Spleen (tissue), 11 donors: ENCODE measurements at regions not wholly inside any gene's neighbourhood (a gene's known extent, or its start where the extent isn't known, plus 50 kb on each side); places are given as distances from the start of the nearest gene placed in this dataset.

Source experiments
- DNase-seq: peaks from one replicate; pipeline ENCODE4 v3.0.0-alpha.2; 2020
- H3K27ac ChIP-seq, 8 donors: fragments of 200-600 bp; sonication (generic) in 7 of 8; 1 replicate in 4 of 8; 2 replicates in 4 of 8; pipeline versions ENCODE4 v1.5.0 to v1.8.0; 2016 to 2021; ENCODE audit warnings: inconsistent platforms in 4 of 8, mild to moderate bottlenecking in 4 of 8, moderate library complexity in 1 of 8
- H3K27me3 ChIP-seq, 7 donors: fragments of 200-600 bp; sonication (generic) in 6 of 7; replicated peaks in 1 of 7; 1 replicate in 4 of 7; 2 replicates in 3 of 7; pipeline versions ENCODE4 v1.5.0 to v1.8.0; 2016 to 2021; ENCODE audit warnings: inconsistent platforms in 3 of 7, mild to moderate bottlenecking in 1 of 7
- H3K36me3 ChIP-seq, 6 donors: fragments of 200-600 bp; sonication (generic) in 5 of 6; 1 replicate in 4 of 6; 2 replicates in 2 of 6; pipeline versions ENCODE4 v1.5.0 to v1.8.0; 2016 to 2021; ENCODE audit warnings: inconsistent platforms in 2 of 6
- H3K4me1 ChIP-seq, 6 donors: fragments of 200-600 bp; sonication (generic) in 5 of 6; 1 replicate in 3 of 6; 2 replicates in 3 of 6; pipeline versions ENCODE4 v1.5.0 to v1.8.0; 2016 to 2021; ENCODE audit warnings: inconsistent platforms in 3 of 6
- H3K4me3 ChIP-seq, 8 donors: fragments of 200-600 bp; sonication (generic) in 7 of 8; 1 replicate in 4 of 8; 2 replicates in 4 of 8; pipeline versions ENCODE4 v1.5.0 to v1.8.0; 2016 to 2021; ENCODE audit warnings: inconsistent platforms in 4 of 8, mild to moderate bottlenecking in 4 of 8, moderate library complexity in 2 of 8
- H3K9me3 ChIP-seq, 8 donors: fragments of 200-600 bp; sonication (generic) in 7 of 8; 1 replicate in 4 of 8; 2 replicates in 4 of 8; pipeline versions ENCODE4 v1.5.0 to v1.8.0; 2016 to 2021; ENCODE audit warnings: inconsistent platforms in 4 of 8
- CTCF ChIP-seq, 11 experiments: fragments of 200-600 bp in 7 of 11; fragments of 450-650 bp in 4 of 11; sonication (generic) in 4 of 11; IDR thresholded peaks in 8 of 11; conservative IDR thresholded peaks in 3 of 11; 1 replicate in 7 of 11; 2 replicates in 4 of 11; pipeline versions ENCODE4 v1.4.0 to v1.8.0; 2016 to 2021; ENCODE audit warnings: antibody characterized with exemption in 11 of 11, inconsistent platforms in 4 of 11, mild to moderate bottlenecking in 1 of 11
- POLR2A ChIP-seq, 3 donors: fragments of 450-650 bp; IDR thresholded peaks; one replicate each; pipeline ENCODE4 v1.5.1; 2017; ENCODE audit warnings: antibody characterized with exemption in 3 of 3, mild to moderate bottlenecking in 1 of 3
- POLR2AphosphoS5 ChIP-seq, 3 donors: sonication (generic); formaldehyde crosslinking; IDR thresholded peaks; one replicate each; pipeline ENCODE4 v1.5.1; 2017; ENCODE audit warnings: antibody characterized with exemption in 3 of 3
- WGBS, 5 donors: extraction: QIAGEN DNeasy Blood & Tissue Kit in 3 of 5; methylation state at CpG; one replicate each; pipeline versions ENCODE4 v1.1.5 to v1.1.7; 2013 to 2018; 5-methylcytosine and 5-hydroxymethylcytosine counted together
- intact Hi-C: fragments of 100-400 bp; cut with DNase I; formaldehyde crosslinking; loops from one replicate; pipeline ENCODE4 v1.15.0; 2023; ENCODE audit warnings: low total_unique reads
- donor health status: healthy with polysubstance abuse.
- donor health status: DM: no; HTN: no; CAD: no; lungs with moderate emphysema.
- donor health status: DM: no; HTN: no; CAD: no.
- donor health status: Bipolar disorder and iron deficiency.
- donor health status: healthy.
- donor health status: DM: no; HTN: no; CAD: no.
- donor health status: DM: yes; HTN: yes; CAD: no.

DNA sequence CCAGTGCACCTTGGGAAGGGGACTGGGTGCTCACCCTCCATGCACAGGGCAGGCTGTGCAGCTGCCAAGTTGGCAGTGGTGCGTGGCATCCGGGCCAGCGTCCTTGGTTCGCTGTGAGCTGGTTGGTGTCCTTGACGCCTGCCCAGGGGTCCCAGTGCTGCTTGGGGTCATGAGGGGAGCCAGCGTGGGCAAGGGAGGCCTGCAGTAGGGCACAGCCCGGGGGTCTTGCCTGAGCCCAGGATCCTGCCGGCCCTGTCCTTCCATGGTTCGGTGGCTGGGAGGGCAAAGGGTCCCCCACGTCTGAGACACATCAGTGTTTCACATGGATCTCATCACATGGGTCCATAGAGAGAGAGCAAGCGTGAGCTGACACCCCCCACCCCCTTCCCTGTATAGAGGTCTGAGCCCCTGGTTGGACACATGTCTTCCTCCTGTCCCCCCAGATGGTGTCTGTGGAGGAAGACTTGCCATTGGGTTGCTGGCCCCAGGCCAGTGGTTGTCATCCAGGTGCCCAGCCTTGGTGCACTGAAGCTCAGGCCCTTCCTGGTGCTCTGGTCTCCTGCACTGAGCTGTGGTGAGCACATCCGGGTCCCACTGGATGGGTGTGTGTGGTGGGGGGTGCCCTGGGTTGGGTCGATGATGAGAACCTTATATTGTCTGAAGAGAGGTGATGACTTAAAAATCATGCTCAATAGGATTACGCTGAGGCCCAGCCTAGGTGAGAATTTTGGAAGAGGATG, 232.3 kb downstream of the SNRPN start:
- Histone ChIP-seq H3K27me3 (no peaks in the 10 kb centered on the region), H3K4me3 (no peak overlapping the region), H3K36me3 (no peaks in the 10 kb centered on the region), H3K4me1 (no peaks in the 10 kb centered on the region), H3K27ac (no peak overlapping the region), H3K9me3 (peaks cover 0 to 100% (median 81%) of the 10 kb centered on the region in 8 donors)
- intact Hi-C loops = no loop called here
- WGBS, 5 donors = 83 to 92% (median 90%) methylated on average over 7 to 14 of the region's 14 CpGs
- TF ChIP-seq POLR2A (IDR thresholded peaks at IDR 0.05) (no peak), CTCF (IDR thresholded peaks at IDR 0.05 in 8 of 11, conservative IDR thresholded peaks at IDR 0.05 in 3 of 11) (no peak), POLR2AphosphoS5 (IDR thresholded peaks at IDR 0.05) (no peak)
- peak; percentile 59 for DNase-seq

- Histone ChIP-seq H3K4me3 (no peak overlapping the region), H3K27me3 (no peaks in the 10 kb centered on the region), H3K9me3 (peaks cover 0 to 100% (median 85%) of the 10 kb centered on the region in 8 donors), H3K4me1 (no peaks in the 10 kb centered on the region), H3K27ac (no peak overlapping the region), H3K36me3 (no peaks in the 10 kb centered on the region)
- no peak for DNase-seq
- intact Hi-C loops = no loop called here
- TF ChIP-seq POLR2AphosphoS5 (IDR thresholded peaks at IDR 0.05) (no peak), POLR2A (IDR thresholded peaks at IDR 0.05) (no peak), CTCF (IDR thresholded peaks at IDR 0.05 in 8 of 11, conservative IDR thresholded peaks at IDR 0.05 in 3 of 11) (no peak)
- WGBS, 5 donors = 73 to 82% (median 80%) methylated on average over 1 to 7 of the region's 7 CpGs
Measured at GRCh38 chr15:25188051-25188450, 233.3 kb downstream of the SNRPN start.

- no peak for TF ChIP-seq POLR2AphosphoS5 (IDR thresholded peaks at IDR 0.05)
- no peak for TF ChIP-seq CTCF (IDR thresholded peaks at IDR 0.05 in 8 of 11, conservative IDR thresholded peaks at IDR 0.05 in 3 of 11)
- no peak for TF ChIP-seq POLR2A (IDR thresholded peaks at IDR 0.05)
- 73 to 91% (median 78%) methylated on average over 6 to 7 of the region's 7 CpGs for WGBS, 5 donors
- H3K27ac ChIP-seq = no peak overlapping the region
Measured at GRCh38 chr15:25188551-25189101, 233.8 kb downstream of the SNRPN start.

DNA sequence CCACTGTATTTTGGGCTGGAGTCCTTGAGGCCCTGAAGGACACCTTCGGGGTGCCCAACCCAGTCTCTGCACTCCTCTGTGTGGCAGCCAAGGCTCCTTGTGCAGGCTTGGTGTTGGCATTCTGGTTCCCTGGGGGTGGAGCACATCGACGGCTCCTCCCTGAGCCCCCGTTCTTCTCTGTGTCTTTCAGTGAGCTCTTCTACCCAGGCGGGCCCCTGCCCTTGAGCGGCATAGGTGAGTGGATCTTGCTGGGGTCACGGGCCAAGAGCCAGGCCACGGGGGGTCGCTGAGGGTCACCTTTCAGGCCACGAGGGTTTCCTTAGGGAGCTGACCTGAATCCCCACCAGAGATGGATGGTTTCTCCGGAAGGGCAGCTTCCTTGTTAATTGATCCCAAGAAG, 234.8 kb downstream of the SNRPN start:
- no peak for TF ChIP-seq POLR2AphosphoS5 (IDR thresholded peaks at IDR 0.05)
- TF ChIP-seq POLR2A (IDR thresholded peaks at IDR 0.05) = no peak
- no peak for TF ChIP-seq CTCF (IDR thresholded peaks at IDR 0.05 in 8 of 11, conservative IDR thresholded peaks at IDR 0.05 in 3 of 11)
- peaks cover 0 to 100% (median 89%) of the 10 kb centered on the region in 8 donors for H3K9me3 ChIP-seq
- H3K27me3 ChIP-seq = no peaks in the 10 kb centered on the region
- 80 to 90% (median 82%) methylated on average over 6 to 11 of the region's 11 CpGs for WGBS, 5 donors
- no peak overlapping the region for H3K27ac ChIP-seq
- no peak for DNase-seq
- intact Hi-C loops = no loop called here
- H3K4me1 ChIP-seq = no peaks in the 10 kb centered on the region
- no peaks in the 10 kb centered on the region for H3K36me3 ChIP-seq
- H3K4me3 ChIP-seq = no peak overlapping the region

More at GRCh38 chr15:25188551-25189101, 233.8 kb downstream of the SNRPN start:
- intact Hi-C loops = no loop called here
- peaks cover 0 to 100% (median 87%) of the 10 kb centered on the region in 8 donors for H3K9me3 ChIP-seq
- H3K4me1 ChIP-seq = no peaks in the 10 kb centered on the region
- H3K27me3 ChIP-seq = no peaks in the 10 kb centered on the region
- no peak overlapping the region for H3K4me3 ChIP-seq
- DNase-seq = no peak
- H3K36me3 ChIP-seq = no peaks in the 10 kb centered on the region
